ENCODE measurements at regions not wholly inside any gene's neighbourhood (a gene's known extent, or its start where the extent isn't known, plus 50 kb on each side); places are given as distances from the start of the nearest gene placed in this dataset.

GRCh38 chr17:34715504-34715903, 136.1 kb downstream of the TMEM132E start:
- no peaks in the 10 kb centered on the region for H3K36me3 ChIP-seq (ENCODE audit: control insufficient read depth, insufficient read depth, low read length)
- no peaks in the 10 kb centered on the region for H3K79me2 ChIP-seq (ENCODE audit: control insufficient read depth, insufficient read depth, low read length)
- H3K4me3 ChIP-seq (replicated peaks in 1 of 4; ENCODE audit: control extremely low read depth in 1 of 4, insufficient read depth in 1 of 4, low read depth in 3 of 4, low read length in 4 of 4) = no peak overlapping the region
- H4K20me1 ChIP-seq (ENCODE audit: control insufficient read depth, extremely low read depth, insufficient read depth, low read length) = no peaks in the 10 kb centered on the region
- H3K9me3 ChIP-seq (ENCODE audit: control insufficient read depth, insufficient read depth, low read depth, low read length) = no peaks in the 10 kb centered on the region
- TF ChIP-seq, protein P1, sequence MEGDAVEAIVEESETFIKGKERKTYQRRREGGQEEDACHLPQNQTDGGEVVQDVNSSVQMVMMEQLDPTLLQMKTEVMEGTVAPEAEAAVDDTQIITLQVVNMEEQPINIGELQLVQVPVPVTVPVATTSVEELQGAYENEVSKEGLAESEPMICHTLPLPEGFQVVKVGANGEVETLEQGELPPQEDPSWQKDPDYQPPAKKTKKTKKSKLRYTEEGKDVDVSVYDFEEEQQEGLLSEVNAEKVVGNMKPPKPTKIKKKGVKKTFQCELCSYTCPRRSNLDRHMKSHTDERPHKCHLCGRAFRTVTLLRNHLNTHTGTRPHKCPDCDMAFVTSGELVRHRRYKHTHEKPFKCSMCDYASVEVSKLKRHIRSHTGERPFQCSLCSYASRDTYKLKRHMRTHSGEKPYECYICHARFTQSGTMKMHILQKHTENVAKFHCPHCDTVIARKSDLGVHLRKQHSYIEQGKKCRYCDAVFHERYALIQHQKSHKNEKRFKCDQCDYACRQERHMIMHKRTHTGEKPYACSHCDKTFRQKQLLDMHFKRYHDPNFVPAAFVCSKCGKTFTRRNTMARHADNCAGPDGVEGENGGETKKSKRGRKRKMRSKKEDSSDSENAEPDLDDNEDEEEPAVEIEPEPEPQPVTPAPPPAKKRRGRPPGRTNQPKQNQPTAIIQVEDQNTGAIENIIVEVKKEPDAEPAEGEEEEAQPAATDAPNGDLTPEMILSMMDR (conservative IDR thresholded peaks at IDR 0.05 in 1 of 2, IDR thresholded peaks at IDR 0.05 in 1 of 2; ENCODE audit: low read depth in 1 of 2, low read length in 2 of 2) = no peak
- no peak for TF ChIP-seq EZH2 (IDR thresholded peaks at IDR 0.05; ENCODE audit: low read length, missing control alignments)
- H3K9ac ChIP-seq (ENCODE audit: insufficient read depth, low read length) = no peak overlapping the region
- no peak overlapping the region for H2AFZ ChIP-seq (ENCODE audit: low read length)
- no peaks in the 10 kb centered on the region for H3K27me3 ChIP-seq (ENCODE audit: control insufficient read depth, insufficient read depth, low read length)
- H3K4me2 ChIP-seq (ENCODE audit: extremely low read depth, insufficient read depth, low read length) = no peak overlapping the region
- H3K4me1 ChIP-seq (ENCODE audit: control insufficient read depth, extremely low read depth, insufficient read depth, low read length) = no peaks in the 10 kb centered on the region
- no peak for DNase-seq (ENCODE audit: low read depth in 2 of 2)
- H3K27ac ChIP-seq (ENCODE audit: insufficient read depth, low read length) = no peak overlapping the region

GRCh38 chr17:34714475-34715410, 135.4 kb downstream of the TMEM132E start:
- Histone ChIP-seq H3K9ac (ENCODE audit: insufficient read depth, low read length) (no peak overlapping the region), H3K79me2 (ENCODE audit: control insufficient read depth, insufficient read depth, low read length) (no peaks in the 10 kb centered on the region), H3K36me3 (ENCODE audit: control insufficient read depth, insufficient read depth, low read length) (no peaks in the 10 kb centered on the region), H3K9me3 (ENCODE audit: control insufficient read depth, insufficient read depth, low read depth, low read length) (no peaks in the 10 kb centered on the region), H3K4me3 (replicated peaks in 1 of 4; ENCODE audit: control extremely low read depth in 1 of 4, insufficient read depth in 1 of 4, low read depth in 3 of 4, low read length in 4 of 4) (no peak overlapping the region), H3K27me3 (ENCODE audit: control insufficient read depth, insufficient read depth, low read length) (no peaks in the 10 kb centered on the region), H3K4me1 (ENCODE audit: control insufficient read depth, extremely low read depth, insufficient read depth, low read length) (no peaks in the 10 kb centered on the region), H2AFZ (ENCODE audit: low read length) (no peak overlapping the region), H4K20me1 (ENCODE audit: control insufficient read depth, extremely low read depth, insufficient read depth, low read length) (no peaks in the 10 kb centered on the region), H3K4me2 (ENCODE audit: extremely low read depth, insufficient read depth, low read length) (no peak overlapping the region), H3K27ac (ENCODE audit: insufficient read depth, low read length) (no peak overlapping the region)
- DNase-seq (ENCODE audit: low read depth in 2 of 2) = no peak
- TF ChIP-seq EZH2 (IDR thresholded peaks at IDR 0.05; ENCODE audit: low read length, missing control alignments) = no peak
- TF ChIP-seq, protein P1 (conservative IDR thresholded peaks at IDR 0.05 in 1 of 2, IDR thresholded peaks at IDR 0.05 in 1 of 2; ENCODE audit: low read depth in 1 of 2, low read length in 2 of 2) = no peak

DNA sequence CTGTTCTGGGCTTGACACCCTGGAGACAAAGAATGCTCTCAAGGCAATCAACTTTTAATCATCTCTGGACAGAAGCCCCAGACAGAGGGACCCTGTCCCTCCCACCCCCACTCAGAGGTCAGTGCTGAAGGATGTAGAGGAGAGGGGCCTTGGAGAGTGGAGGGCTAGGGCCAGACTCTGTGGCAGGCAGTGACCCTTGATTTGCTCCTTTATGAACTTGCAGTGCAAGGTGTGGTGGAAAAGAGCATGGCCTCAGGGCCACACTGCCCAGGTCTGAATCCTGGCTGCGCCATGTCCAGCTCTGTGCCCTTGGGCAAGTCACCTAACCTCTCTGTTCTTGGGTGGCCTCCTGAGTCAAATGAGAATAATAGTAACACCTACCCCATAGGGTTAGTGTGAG, 134.3 kb downstream of the TMEM132E start:
- no peaks in the 10 kb centered on the region for H3K9me3 ChIP-seq (ENCODE audit: control insufficient read depth, insufficient read depth, low read depth, low read length)
- TF ChIP-seq EZH2 (IDR thresholded peaks at IDR 0.05; ENCODE audit: low read length, missing control alignments) = no peak
- TF ChIP-seq, protein P1 (conservative IDR thresholded peaks at IDR 0.05 in 1 of 2, IDR thresholded peaks at IDR 0.05 in 1 of 2; ENCODE audit: low read depth in 1 of 2, low read length in 2 of 2) = no peak
- H4K20me1 ChIP-seq (ENCODE audit: control insufficient read depth, extremely low read depth, insufficient read depth, low read length) = no peaks in the 10 kb centered on the region
- H3K9ac ChIP-seq (ENCODE audit: insufficient read depth, low read length) = no peak overlapping the region
- H3K79me2 ChIP-seq (ENCODE audit: control insufficient read depth, insufficient read depth, low read length) = no peaks in the 10 kb centered on the region
- no peak overlapping the region for H3K4me3 ChIP-seq (replicated peaks in 1 of 4; ENCODE audit: control extremely low read depth in 1 of 4, insufficient read depth in 1 of 4, low read depth in 3 of 4, low read length in 4 of 4)
- H3K4me1 ChIP-seq (ENCODE audit: control insufficient read depth, extremely low read depth, insufficient read depth, low read length) = no peaks in the 10 kb centered on the region
- no peak overlapping the region for H3K27ac ChIP-seq (ENCODE audit: insufficient read depth, low read length)
- no peaks in the 10 kb centered on the region for H3K36me3 ChIP-seq (ENCODE audit: control insufficient read depth, insufficient read depth, low read length)
- no peak overlapping the region for H2AFZ ChIP-seq (ENCODE audit: low read length)
- DNase-seq (ENCODE audit: low read depth in 2 of 2) = no peak
- H3K4me2 ChIP-seq (ENCODE audit: extremely low read depth, insufficient read depth, low read length) = no peak overlapping the region
- H3K27me3 ChIP-seq (ENCODE audit: control insufficient read depth, insufficient read depth, low read length) = no peaks in the 10 kb centered on the region

All from fibroblast of lung (primary cell).